ENCODE measurements at regions not wholly inside any gene's neighbourhood (a gene's known extent, or its start where the extent isn't known, plus 50 kb on each side); places are given as distances from the start of the nearest gene placed in this dataset.

DNA sequence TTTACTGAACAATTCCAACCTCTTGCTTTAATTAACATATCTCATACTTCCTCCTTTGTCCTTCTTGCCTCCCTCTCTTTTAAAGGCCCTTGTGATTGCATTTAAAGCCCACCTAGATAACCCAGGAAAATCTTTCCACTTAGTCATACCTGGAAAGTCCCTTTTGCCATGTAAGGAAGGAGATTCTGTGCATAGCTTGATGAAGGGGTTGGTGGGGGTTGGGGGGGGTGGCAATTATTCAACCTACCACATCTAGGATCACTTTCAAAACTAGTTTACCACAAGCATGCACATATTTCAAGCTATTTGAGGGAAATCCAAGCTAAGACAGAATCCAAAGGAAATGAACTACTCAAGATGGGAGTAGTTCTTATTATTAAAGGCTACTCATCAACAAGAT, 249.1 kb upstream of the PTBP2 start:
- in situ Hi-C loops (cut with HindIII; ENCODE audit: low sequenced_read_pairs): no loop called here

DNA sequence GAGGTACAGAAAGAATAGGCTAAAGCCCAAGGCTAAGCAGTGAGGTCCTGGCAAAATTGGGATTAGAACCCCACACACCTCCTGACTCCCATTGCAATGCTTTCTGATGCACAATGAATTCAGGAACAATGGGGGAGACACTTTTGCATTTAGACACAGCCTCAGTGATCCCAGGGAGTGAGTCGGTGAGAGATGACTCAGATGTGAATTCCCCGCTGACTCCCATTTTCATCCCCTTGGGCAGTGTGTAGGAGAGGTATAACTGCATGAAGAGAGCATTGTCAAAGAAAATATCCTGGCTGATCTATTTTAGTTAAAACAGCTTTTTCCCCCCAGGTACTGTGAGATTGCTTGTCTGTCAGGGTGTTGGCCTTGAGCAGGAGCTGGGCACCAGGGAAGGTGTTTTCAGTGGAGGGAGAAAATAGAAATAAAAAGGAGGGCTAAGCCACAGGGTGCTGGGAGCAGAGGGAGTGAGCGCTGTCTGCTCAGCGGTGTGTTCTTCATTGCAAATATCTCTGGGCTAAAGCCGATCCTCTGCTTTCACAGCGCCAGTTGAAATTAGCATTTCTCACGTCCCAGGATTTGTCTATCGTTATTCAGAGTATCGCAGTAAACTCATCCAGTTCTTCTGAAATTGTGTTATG, 247.7 kb upstream of the PTBP2 start:
- in situ Hi-C loops (cut with HindIII; ENCODE audit: low sequenced_read_pairs): no loop called here

GRCh38 chr1:96474985-96475743, 246.4 kb upstream of the PTBP2 start:
- in situ Hi-C loops (cut with HindIII; ENCODE audit: low sequenced_read_pairs): no loop called here

DNA sequence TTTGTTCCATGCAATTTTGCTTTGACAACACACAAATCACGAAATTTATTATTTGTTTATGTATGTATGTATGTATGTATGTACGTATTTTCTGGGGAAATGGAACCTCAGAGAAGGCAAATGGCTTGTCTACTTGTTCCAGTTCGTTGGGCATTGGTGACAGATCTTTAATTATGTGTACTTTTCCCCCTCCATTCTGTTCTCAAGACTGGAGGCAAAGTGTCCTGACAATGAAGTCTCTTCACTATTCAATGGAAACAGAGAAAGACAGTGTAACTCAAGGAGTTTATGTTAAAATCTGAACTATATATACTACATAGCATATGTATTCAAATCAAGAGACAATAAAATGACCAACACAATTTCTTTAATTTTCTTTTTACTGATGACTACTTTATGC, 245.7 kb upstream of the PTBP2 start:
- in situ Hi-C loops (cut with HindIII; ENCODE audit: low sequenced_read_pairs): no loop called here

- in situ Hi-C loops (cut with HindIII; ENCODE audit: low sequenced_read_pairs): no loop called here
These were observed 243.4 kb upstream of the PTBP2 start for GRCh38 chr1:96478228-96478627.

GRCh38 chr1:96481409-96481808, 240.2 kb upstream of the PTBP2 start:
- in situ Hi-C loops (cut with HindIII; ENCODE audit: low sequenced_read_pairs): no loop called here

- in situ Hi-C loops (cut with HindIII; ENCODE audit: low sequenced_read_pairs): no loop called here
These were observed 239.0 kb upstream of the PTBP2 start for GRCh38 chr1:96482616-96483015.

- in situ Hi-C loops (cut with HindIII; ENCODE audit: low sequenced_read_pairs): no loop called here
These were observed 234.2 kb upstream of the PTBP2 start for GRCh38 chr1:96487394-96487793.

GRCh38 chr1:96487971-96488370, 233.6 kb upstream of the PTBP2 start:
- in situ Hi-C loops (cut with HindIII; ENCODE audit: low sequenced_read_pairs): no loop called here

GRCh38 chr1:96488777-96489176, 232.8 kb upstream of the PTBP2 start:
- in situ Hi-C loops (cut with HindIII; ENCODE audit: low sequenced_read_pairs): no loop called here

DNA sequence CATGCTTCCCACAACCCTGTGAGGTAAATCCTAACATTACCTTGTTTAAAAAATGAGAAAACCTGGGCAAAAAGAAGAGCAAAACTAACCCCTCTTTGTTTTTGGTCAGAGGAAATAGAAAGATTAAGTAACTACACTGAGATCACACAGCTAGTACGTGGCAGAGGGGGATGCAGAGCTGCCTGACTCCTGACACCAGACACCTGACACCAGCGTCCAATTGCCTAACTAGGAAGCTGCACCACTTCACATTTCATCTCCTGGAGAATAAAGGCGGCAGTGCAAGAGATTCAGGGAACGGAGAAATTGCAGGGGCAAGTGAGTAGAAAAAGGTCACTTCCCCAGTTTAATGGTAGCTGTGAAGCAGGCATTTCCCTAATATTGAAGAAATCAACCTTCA, 229.3 kb upstream of the PTBP2 start:
- in situ Hi-C loops (cut with HindIII; ENCODE audit: low sequenced_read_pairs): no loop called here

DNA sequence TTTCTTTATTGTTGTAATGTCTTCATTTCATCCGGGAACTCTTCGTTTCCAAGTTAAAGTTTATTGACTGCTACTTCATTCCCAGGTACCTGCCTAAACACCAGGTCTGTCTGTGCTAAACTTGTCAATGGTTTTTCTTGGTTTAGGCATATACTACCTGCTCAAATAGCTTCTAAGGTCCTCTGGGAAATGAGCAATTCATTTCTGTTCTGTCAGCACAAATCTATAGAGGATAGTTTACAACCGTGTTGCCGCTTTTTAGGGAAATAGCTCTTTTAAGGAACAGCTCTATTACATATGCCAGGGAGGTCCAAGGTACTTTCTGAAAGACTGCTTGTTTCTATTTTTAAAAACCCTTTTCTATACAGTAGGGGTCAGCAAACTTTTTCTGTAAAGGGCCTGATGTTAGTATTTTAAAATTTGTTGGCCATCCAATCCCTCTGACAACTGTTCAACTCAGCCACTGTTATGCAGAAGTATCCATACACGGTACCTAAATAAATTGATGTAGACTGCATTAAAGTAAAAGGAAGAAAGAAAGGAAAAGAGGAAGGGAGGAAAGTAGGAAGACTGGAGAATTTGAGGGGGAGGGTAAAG, 222.7 kb upstream of the PTBP2 start:
- in situ Hi-C loops (cut with HindIII; ENCODE audit: low sequenced_read_pairs): no loop called here

DNA sequence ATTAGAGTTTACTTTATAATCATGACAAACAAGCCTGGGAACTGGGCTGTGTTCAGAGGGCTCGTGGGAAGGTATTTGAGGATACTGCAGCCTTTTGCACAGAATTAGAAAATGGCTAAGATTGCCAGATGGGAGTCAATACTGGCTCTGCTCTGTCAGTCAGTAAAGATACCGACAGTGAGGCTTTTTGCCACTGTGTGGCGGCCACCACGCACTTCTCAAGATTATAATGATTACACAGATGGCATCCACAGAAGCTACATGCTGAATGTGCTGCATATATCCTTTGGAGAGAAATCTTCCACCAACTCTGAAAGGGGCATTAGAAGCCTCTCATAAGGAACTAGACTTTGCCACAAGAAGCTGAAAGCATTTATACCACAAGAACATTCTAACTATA, 213.4 kb upstream of the PTBP2 start:
- in situ Hi-C loops (cut with HindIII; ENCODE audit: low sequenced_read_pairs): no loop called here

GRCh38 chr1:96509339-96509738, 212.2 kb upstream of the PTBP2 start:
- in situ Hi-C loops (cut with HindIII; ENCODE audit: low sequenced_read_pairs): no loop called here

DNA sequence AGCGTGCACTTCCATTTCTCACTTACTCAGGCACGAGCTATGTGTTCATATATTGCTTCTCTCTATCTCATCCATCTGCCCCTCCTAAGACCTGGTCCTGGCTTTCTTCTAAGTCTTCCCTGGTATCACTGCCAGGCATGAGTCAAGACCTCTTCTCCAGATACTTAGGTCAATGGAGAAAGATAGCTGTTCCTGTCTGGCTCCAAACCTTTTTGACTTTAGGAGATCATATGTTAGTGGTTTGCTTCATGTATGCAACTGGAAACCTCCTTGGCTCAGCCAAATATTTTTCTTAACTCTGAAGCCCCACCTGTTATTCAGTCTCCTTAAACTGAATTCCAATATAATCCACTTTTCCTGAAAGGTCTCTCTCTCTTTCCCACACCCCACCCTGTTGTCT, 211.6 kb upstream of the PTBP2 start:
- in situ Hi-C loops (cut with HindIII; ENCODE audit: low sequenced_read_pairs): no loop called here

- in situ Hi-C loops (cut with HindIII; ENCODE audit: low sequenced_read_pairs): no loop called here
These were observed 211.2 kb upstream of the PTBP2 start for GRCh38 chr1:96510391-96510790.

- in situ Hi-C loops (cut with HindIII; ENCODE audit: low sequenced_read_pairs): no loop called here
These were observed 210.7 kb upstream of the PTBP2 start for GRCh38 chr1:96510911-96511310.

- in situ Hi-C loops (cut with HindIII; ENCODE audit: low sequenced_read_pairs): no loop called here
These were observed 208.4 kb upstream of the PTBP2 start for GRCh38 chr1:96513136-96513535.

DNA sequence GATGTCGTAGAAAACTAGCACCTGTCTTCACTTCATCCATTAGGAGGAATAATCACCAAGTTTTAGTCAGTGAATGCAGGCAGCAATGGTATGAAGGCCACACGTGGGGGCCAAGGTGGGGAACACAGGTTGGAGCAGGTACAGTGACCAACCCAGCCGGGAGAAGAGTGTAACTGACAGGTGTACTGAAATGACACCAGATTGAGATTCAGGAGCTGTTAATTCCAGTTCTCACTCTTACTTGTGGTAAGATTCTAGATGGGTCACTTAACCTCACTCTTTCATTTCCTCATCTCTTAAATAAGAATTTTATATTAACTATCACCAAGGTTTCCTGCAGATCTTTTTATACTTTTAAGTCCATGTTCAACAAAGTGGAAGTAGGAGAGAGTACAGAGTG, 206.2 kb upstream of the PTBP2 start:
- in situ Hi-C loops (cut with HindIII; ENCODE audit: low sequenced_read_pairs): no loop called here

DNA sequence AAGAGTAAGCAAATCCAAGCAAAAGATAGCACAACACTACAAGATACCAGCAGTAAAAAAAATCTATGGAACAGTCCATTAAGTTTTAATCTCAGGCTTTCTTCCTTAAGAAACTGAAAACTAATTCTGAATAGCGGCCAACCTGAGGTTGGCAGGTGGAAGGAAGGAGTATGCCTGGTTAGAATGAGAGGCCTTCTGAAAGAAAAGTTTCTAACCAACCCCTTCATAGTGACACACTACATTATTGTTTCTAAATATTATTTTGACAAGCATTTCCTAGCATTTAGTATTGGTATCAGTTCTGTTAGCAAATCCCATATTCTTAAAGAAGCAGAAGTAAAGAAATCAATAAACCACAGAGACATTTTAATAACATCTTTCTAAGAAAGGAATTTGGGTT, 205.7 kb upstream of the PTBP2 start:
- in situ Hi-C loops (cut with HindIII; ENCODE audit: low sequenced_read_pairs): no loop called here

DNA sequence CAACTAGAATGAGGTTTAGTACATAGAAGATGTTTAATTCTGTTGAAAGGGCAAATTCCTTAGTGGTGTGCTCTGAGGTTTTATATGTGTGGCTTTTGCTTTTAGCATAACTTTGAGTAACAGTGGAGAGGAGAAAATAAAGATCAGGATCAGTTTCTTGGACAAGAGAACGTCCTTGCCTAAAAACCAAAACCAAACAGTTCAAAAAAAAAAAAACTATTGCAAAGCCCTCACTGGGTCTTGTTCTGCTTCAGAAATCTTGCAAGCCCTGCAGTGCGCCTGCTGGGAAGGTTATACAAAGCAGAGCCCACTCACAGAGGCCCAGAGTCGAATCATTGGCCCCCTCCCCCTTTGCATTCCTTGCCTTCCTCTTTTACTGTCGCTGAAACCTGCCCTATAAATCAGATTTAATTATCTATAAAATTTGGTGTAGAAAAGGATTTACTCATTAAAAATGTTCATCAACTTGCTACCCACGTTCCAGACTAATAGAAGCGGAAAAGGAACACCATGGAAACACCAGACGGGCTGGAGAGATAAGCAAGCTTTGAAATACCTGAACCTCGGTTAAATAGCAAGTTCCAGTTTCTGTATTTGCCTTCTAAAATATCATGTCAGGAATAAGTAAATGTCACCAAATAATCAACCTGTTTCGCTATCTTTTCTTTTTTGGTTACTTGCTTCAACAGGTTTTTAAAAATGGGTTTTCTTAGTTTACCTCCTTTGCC, 201.6 kb upstream of the PTBP2 start:
- in situ Hi-C loops (cut with HindIII; ENCODE audit: low sequenced_read_pairs): no loop called here

GRCh38 chr1:96520579-96520947, 201.0 kb upstream of the PTBP2 start:
- in situ Hi-C loops (cut with HindIII; ENCODE audit: low sequenced_read_pairs): no loop called here
